HTR-8/SVneo (cell line): ENCODE measurements at regions not wholly inside any gene's neighbourhood (a gene's known extent, or its start where the extent isn't known, plus 50 kb on each side); places are given as distances from the start of the nearest gene placed in this dataset.

ENCODE experiments used
- DNase-seq: peaks from one replicate; pipeline ENCODE4 v3.0.0; 2011; ENCODE audit warnings: low spot score, mixed read lengths; ENCODE audit not compliant: insufficient read length
- FAIRE-seq: peaks from 2 replicates; lab custom pipeline; 2011; peaks lifted over from hg19 to GRCh38; lab: Jason Lieb, UNC

GRCh38 chr20:60339738-60340137 lies 381.5 kb downstream of the CDH26 start:
- peak; percentile 38 for FAIRE-seq
- no peak for DNase-seq

GRCh38 chr20:60340232-60340631 lies 382.0 kb downstream of the CDH26 start:
- FAIRE-seq (peak; percentile 55), DNase-seq (no peak)

GRCh38 chr20:60341062-60341461 lies 382.8 kb downstream of the CDH26 start:
- DNase-seq = no peak
- FAIRE-seq = no peak

GRCh38 chr20:60345106-60345505 lies 386.9 kb downstream of the CDH26 start:
- no peak for DNase-seq
- no peak for FAIRE-seq

- DNase-seq (no peak), FAIRE-seq (no peak)
Measured at GRCh38 chr20:60349418-60349817, 391.2 kb downstream of the CDH26 start.

- DNase-seq (no peak), FAIRE-seq (no peak)
Measured at GRCh38 chr20:60352017-60352416, 393.8 kb downstream of the CDH26 start.

GRCh38 chr20:60352596-60352995 lies 394.4 kb downstream of the CDH26 start:
- no peak for FAIRE-seq
- no peak for DNase-seq

GRCh38 chr20:60354024-60354580 lies 395.9 kb downstream of the CDH26 start:
- FAIRE-seq = peak; percentile 46
- DNase-seq = no peak

- DNase-seq (no peak), FAIRE-seq (no peak)
Measured at GRCh38 chr20:60358101-60358500, 399.9 kb downstream of the CDH26 start.

- FAIRE-seq = peak; percentile 91
- no peak for DNase-seq
Measured at GRCh38 chr20:60359010-60359409, 400.8 kb downstream of the CDH26 start.

- DNase-seq (no peak), FAIRE-seq (peak; percentile 63)
Measured at GRCh38 chr20:60361761-60362395, 403.7 kb downstream of the CDH26 start.

GRCh38 chr20:60362531-60362930 lies 404.3 kb downstream of the CDH26 start:
- DNase-seq = no peak
- no peak for FAIRE-seq

- DNase-seq (no peak), FAIRE-seq (no peak)
Measured at GRCh38 chr20:60363698-60364097, 405.5 kb downstream of the CDH26 start.

GRCh38 chr20:60365064-60365666 lies 406.9 kb downstream of the CDH26 start:
- FAIRE-seq = no peak

GRCh38 chr20:60365882-60366281 lies 407.7 kb downstream of the CDH26 start:
- no peak for FAIRE-seq
- DNase-seq = no peak

More at GRCh38 chr20:60365064-60365666, 406.9 kb downstream of the CDH26 start:
- DNase-seq = no peak

- no peak for FAIRE-seq
- no peak for DNase-seq
Measured at GRCh38 chr20:60371384-60371783, 413.2 kb downstream of the CDH26 start.

GRCh38 chr20:60372275-60372674 lies 414.1 kb downstream of the CDH26 start:
- DNase-seq (no peak), FAIRE-seq (peak; percentile 78)

GRCh38 chr20:60372822-60373221 lies 414.6 kb downstream of the CDH26 start:
- DNase-seq (no peak), FAIRE-seq (peak; percentile 20)

GRCh38 chr20:60378620-60379019 lies 420.4 kb downstream of the CDH26 start:
- DNase-seq (no peak), FAIRE-seq (no peak)

GRCh38 chr20:60381643-60382400 lies 423.6 kb downstream of the CDH26 start:
- FAIRE-seq (peak; percentile 97), DNase-seq (no peak)

- FAIRE-seq = peak; percentile 9
Measured at GRCh38 chr20:60389441-60389840, 431.2 kb downstream of the CDH26 start.

More at GRCh38 chr20:60389441-60389840, 431.2 kb downstream of the CDH26 start:
- no peak for DNase-seq
